HEK293 (cell line): ENCODE measurements at regions not wholly inside any gene's neighbourhood (a gene's known extent, or its start where the extent isn't known, plus 50 kb on each side); places are given as distances from the start of the nearest gene placed in this dataset.

Experiments
- CTCF ChIA-PET: fragments of 350-600 bp; formaldehyde crosslinking; extraction: SDS; loops from one replicate; lab custom pipeline; 2021; ENCODE audit warnings: antibody characterized with exemption; lab: Yijun Ruan, JAX
- POLR2A ChIA-PET: fragments of 300-600 bp; formaldehyde crosslinking; extraction: SDS; loops from one replicate; lab custom pipeline; 2020; ENCODE audit warnings: antibody characterized with exemption, inconsistent platforms; lab: Yijun Ruan, JAX
- H3K27ac ChIP-seq: fragments of 200-500 bp; sonication (Bioruptor generic); 2 replicates; pipeline ENCODE4 v1.5.1; 2014; ENCODE audit warnings: low read depth, low read length, control low read depth, inconsistent platforms; ENCODE audit errors: extremely low read depth
- H3K36me3 ChIP-seq, 2 experiments: fragments of 200-500 bp in 1 of 2; sonication (Bioruptor generic) in 1 of 2; 1 replicate in 1 of 2; 2 replicates in 1 of 2; pipeline ENCODE4 v1.5.1; 2014 to 2017; ENCODE audit warnings: inconsistent platforms in 2 of 2, low read length in 2 of 2; ENCODE audit not compliant: control insufficient read depth in 2 of 2, insufficient read depth in 1 of 2
- H3K4me1 ChIP-seq: fragments of 200-500 bp; sonication (Bioruptor generic); 2 replicates; pipeline ENCODE4 v1.5.1; 2014; ENCODE audit warnings: mild to moderate bottlenecking, low read length, inconsistent platforms; ENCODE audit not compliant: control insufficient read depth, insufficient read depth
- H3K4me3 ChIP-seq: 2 replicates; pipeline ENCODE4 v1.5.1; 2011; ENCODE audit warnings: low read depth, mild to moderate bottlenecking, control low read depth, low read length, moderate library complexity
- H3K9me3 ChIP-seq: fragments of 200-500 bp; sonication (Bioruptor generic); 2 replicates; pipeline ENCODE4 v1.5.1; 2014; ENCODE audit warnings: low read depth, low read length, inconsistent platforms; ENCODE audit not compliant: control insufficient read depth, insufficient read depth
- CTCF ChIP-seq: fragments of 450-650 bp; formaldehyde crosslinking; IDR thresholded peaks from 2 replicates; pipeline ENCODE4 v1.5.1; 2016; ENCODE audit warnings: missing biosample characterization, missing genetic modification characterization
- EGR2 ChIP-seq: fragments of 450-650 bp; formaldehyde crosslinking; IDR thresholded peaks from 2 replicates; pipeline ENCODE4 v1.5.1; 2016; ENCODE audit warnings: low read depth, missing biosample characterization, missing genetic modification characterization
- KLF10 ChIP-seq: fragments of 450-650 bp; IDR thresholded peaks from 2 replicates; pipeline ENCODE4 v1.5.1; 2018; ENCODE audit warnings: missing biosample characterization, mild to moderate bottlenecking, missing genetic modification characterization
- KLF17 ChIP-seq: fragments of 450-650 bp; formaldehyde crosslinking; IDR thresholded peaks from 2 replicates; pipeline ENCODE4 v1.5.1; 2016; ENCODE audit warnings: missing biosample characterization, missing genetic modification characterization
- SETDB1 ChIP-seq: IDR thresholded peaks from one replicate; pipeline ENCODE4 v1.6.1; 2017; ENCODE audit warnings: mild to moderate bottlenecking, low read length, moderate library complexity, mixed read lengths; ENCODE audit not compliant: insufficient read length
- ZBTB48 ChIP-seq: fragments of 450-650 bp; formaldehyde crosslinking; IDR thresholded peaks from 2 replicates; pipeline ENCODE4 v1.5.1; 2016; ENCODE audit warnings: missing biosample characterization, missing genetic modification characterization
- ZNF10 ChIP-seq: fragments of 450-650 bp; formaldehyde crosslinking; IDR thresholded peaks from 2 replicates; pipeline ENCODE4 v1.5.1; 2017; ENCODE audit warnings: missing biosample characterization, missing genetic modification characterization
- ZNF155 ChIP-seq: fragments of 450-650 bp; formaldehyde crosslinking; IDR thresholded peaks from 2 replicates; pipeline ENCODE4 v1.5.1; 2016; ENCODE audit warnings: missing biosample characterization, missing genetic modification characterization
- ZNF202 ChIP-seq: fragments of 450-650 bp; formaldehyde crosslinking; IDR thresholded peaks from 2 replicates; pipeline ENCODE4 v1.5.1; 2016; ENCODE audit warnings: missing biosample characterization, missing genetic modification characterization, borderline replicate concordance
- ZNF426 ChIP-seq: fragments of 450-650 bp; formaldehyde crosslinking; IDR thresholded peaks from 2 replicates; pipeline ENCODE4 v1.5.1; 2017; ENCODE audit warnings: missing biosample characterization, missing genetic modification characterization, mild to moderate bottlenecking, inconsistent platforms, moderate library complexity
- ZNF449 ChIP-seq: fragments of 450-650 bp; formaldehyde crosslinking; IDR thresholded peaks from 2 replicates; pipeline ENCODE4 v1.5.1; 2017; ENCODE audit warnings: missing biosample characterization, mild to moderate bottlenecking, missing genetic modification characterization, moderate library complexity
- ZNF76 ChIP-seq: fragments of 450-650 bp; formaldehyde crosslinking; IDR thresholded peaks from 2 replicates; pipeline ENCODE4; 2016; ENCODE audit warnings: low read depth, missing biosample characterization, missing genetic modification characterization, borderline replicate concordance
- TF ChIP-seq, protein P1 (sequence below): fragments of 450-650 bp; formaldehyde crosslinking; IDR thresholded peaks from 2 replicates; pipeline ENCODE4 v1.5.1; 2016; ENCODE audit warnings: missing biosample characterization, missing genetic modification characterization
- TF ChIP-seq, protein P2 (sequence below): fragments of 450-650 bp; formaldehyde crosslinking; IDR thresholded peaks from 2 replicates; pipeline ENCODE4 v1.5.1; 2016; ENCODE audit warnings: missing biosample characterization, missing genetic modification characterization
- TF ChIP-seq, protein P3 (sequence below): IDR thresholded peaks from 2 replicates; pipeline ENCODE4 v1.6.1; 2011; ENCODE audit warnings: mild to moderate bottlenecking, low read depth, low read length, borderline replicate concordance

DNA sequence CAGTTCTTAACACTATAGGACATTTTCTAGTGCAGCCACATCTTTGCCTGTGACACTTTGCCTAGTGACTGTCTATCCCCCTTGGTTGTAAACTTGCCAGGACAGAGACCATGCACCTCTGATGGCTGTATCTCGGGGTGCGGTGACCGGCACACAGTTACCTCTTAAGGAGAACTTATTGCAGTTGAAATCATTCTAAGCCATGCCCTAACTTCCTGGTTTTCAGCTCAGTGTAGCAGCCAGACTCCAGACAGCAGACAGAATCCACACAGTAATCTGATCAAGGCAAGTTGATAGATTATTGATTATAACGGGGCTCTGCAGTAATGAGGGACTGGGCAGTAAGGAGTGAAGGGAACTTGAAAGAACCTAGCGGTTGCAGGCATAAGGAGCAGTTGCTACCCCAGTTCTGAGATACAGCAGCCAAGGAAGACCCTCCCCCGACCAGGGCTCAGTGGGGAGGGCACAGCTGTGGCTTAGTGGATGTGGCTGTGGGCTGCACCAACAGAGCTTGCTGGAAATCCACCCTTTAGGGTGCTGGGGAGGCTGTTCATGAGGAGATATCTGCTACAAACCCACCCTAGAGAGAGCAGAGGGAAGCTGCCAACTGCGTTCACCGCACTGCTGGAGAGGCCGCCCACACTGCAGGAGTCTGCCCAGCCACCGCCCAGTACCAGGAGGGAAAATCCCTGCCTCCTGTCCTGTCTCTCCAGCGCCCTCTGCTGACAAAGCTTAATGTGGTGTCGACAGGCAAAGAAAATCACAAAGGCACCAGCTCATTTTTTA, 58.2 kb upstream of the BEGAIN start (continued):
- TF ChIP-seq ZNF449 (tag by site-specific recombination) (peak; percentile 31; the same call in 1 of the 2 replicates), ZNF76 (no peak), ZNF10 (tag by site-specific recombination) (no peak), KLF10 (tag by site-specific recombination) (no peak), ZBTB48 (tag by site-specific recombination) (no peak), ZNF155 (tag by site-specific recombination) (no peak), CTCF (tag by site-specific recombination) (peak; percentile 74), EGR2 (peak; percentile 73)
- TF ChIP-seq, protein P1, sequence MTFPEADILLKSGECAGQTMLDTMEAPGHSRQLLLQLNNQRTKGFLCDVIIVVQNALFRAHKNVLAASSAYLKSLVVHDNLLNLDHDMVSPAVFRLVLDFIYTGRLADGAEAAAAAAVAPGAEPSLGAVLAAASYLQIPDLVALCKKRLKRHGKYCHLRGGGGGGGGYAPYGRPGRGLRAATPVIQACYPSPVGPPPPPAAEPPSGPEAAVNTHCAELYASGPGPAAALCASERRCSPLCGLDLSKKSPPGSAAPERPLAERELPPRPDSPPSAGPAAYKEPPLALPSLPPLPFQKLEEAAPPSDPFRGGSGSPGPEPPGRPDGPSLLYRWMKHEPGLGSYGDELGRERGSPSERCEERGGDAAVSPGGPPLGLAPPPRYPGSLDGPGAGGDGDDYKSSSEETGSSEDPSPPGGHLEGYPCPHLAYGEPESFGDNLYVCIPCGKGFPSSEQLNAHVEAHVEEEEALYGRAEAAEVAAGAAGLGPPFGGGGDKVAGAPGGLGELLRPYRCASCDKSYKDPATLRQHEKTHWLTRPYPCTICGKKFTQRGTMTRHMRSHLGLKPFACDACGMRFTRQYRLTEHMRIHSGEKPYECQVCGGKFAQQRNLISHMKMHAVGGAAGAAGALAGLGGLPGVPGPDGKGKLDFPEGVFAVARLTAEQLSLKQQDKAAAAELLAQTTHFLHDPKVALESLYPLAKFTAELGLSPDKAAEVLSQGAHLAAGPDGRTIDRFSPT: 0 out of 2 replicates have a peak, but pooled peaks have one; percentile 24

GRCh38 chr14:100645982-100646314, 58.7 kb upstream of the BEGAIN start:
- H3K27ac ChIP-seq: no peak overlapping the region
- POLR2A ChIA-PET: interaction anchor here (0.7 to 1.1 kb wide), 3 partner anchors 206 to 262 kb away, joined by 3 to 7 read pairs (median 3); no protein-coding TSS in a partner anchor
- TF ChIP-seq ZNF10 (tag by site-specific recombination) (no peak), ZNF202 (tag by site-specific recombination) (no peak), SETDB1 (peak; percentile 71), ZNF426 (tag by site-specific recombination) (no peak), KLF17 (0 out of 2 replicates have a peak, but pooled peaks have one; percentile 3)
- TF ChIP-seq, protein P2, sequence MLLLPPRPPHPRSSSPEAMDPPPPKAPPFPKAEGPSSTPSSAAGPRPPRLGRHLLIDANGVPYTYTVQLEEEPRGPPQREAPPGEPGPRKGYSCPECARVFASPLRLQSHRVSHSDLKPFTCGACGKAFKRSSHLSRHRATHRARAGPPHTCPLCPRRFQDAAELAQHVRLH (tag by site-specific recombination): no peak
- TF ChIP-seq, protein P3, sequence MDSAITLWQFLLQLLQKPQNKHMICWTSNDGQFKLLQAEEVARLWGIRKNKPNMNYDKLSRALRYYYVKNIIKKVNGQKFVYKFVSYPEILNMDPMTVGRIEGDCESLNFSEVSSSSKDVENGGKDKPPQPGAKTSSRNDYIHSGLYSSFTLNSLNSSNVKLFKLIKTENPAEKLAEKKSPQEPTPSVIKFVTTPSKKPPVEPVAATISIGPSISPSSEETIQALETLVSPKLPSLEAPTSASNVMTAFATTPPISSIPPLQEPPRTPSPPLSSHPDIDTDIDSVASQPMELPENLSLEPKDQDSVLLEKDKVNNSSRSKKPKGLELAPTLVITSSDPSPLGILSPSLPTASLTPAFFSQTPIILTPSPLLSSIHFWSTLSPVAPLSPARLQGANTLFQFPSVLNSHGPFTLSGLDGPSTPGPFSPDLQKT: no peak
- TF ChIP-seq, all 188 proteins: peak for 2
- Histone ChIP-seq H3K36me3 (no peaks in the 10 kb centered on the region), H3K9me3 (no peaks in the 10 kb centered on the region), H3K4me1 (peaks cover 2% of the 10 kb centered on the region; the same call in 1 of the 2 replicates), H3K4me3 (no peak overlapping the region)
- CTCF ChIA-PET: interaction anchor here (0.5 to 4.3 kb wide), 57 partner anchors 8 to 1024 kb away, joined by 3 to 144 read pairs (median 4); no protein-coding TSS in a partner anchor
